Liver (tissue), 3 donors: ENCODE measurements at regions not wholly inside any gene's neighbourhood (a gene's known extent, or its start where the extent isn't known, plus 50 kb on each side); places are given as distances from the start of the nearest gene placed in this dataset.

Experiments
- CTCF ChIP-seq: fragments of 150-350 bp; IDR thresholded peaks from 2 replicates; pipeline ENCODE4 v1.5.1; 2017; ENCODE audit warnings: improper control_type of control experiment, low read depth, low read length; ENCODE audit not compliant: missing input control
- GABPA ChIP-seq, 2 donors: IDR thresholded peaks in 1 of 2; conservative IDR thresholded peaks in 1 of 2; 2 replicates each; pipeline ENCODE4 v1.6.1; 2016; ENCODE audit warnings: antibody characterized with exemption in 2 of 2, mild to moderate bottlenecking in 1 of 2, moderate library complexity in 1 of 2
- JUND ChIP-seq, 2 donors: IDR thresholded peaks; 2 replicates each; pipeline ENCODE4 v1.6.1; 2016; ENCODE audit warnings: antibody characterized with exemption in 2 of 2
- MAX ChIP-seq: IDR thresholded peaks from 2 replicates; pipeline ENCODE4 v1.6.1; 2016; ENCODE audit warnings: antibody characterized with exemption
- RXRA ChIP-seq, 2 donors: IDR thresholded peaks; 2 replicates each; pipeline ENCODE4 v1.6.1; 2017 to 2018; ENCODE audit warnings: antibody characterized with exemption in 2 of 2, mild to moderate bottlenecking in 1 of 2
- ZBTB33 ChIP-seq: IDR thresholded peaks from 2 replicates; pipeline ENCODE4 v1.6.1; 2016; ENCODE audit warnings: antibody characterized with exemption
- donor health status: healthy.
- donor health status: healthy.

- TF ChIP-seq CTCF: no peak
- TF ChIP-seq ZBTB33: no peak
- TF ChIP-seq MAX: no peak
- no peak for TF ChIP-seq JUND (IDR thresholded peaks at IDR 0.05)
- TF ChIP-seq RXRA (IDR thresholded peaks at IDR 0.05): no peak
- TF ChIP-seq GABPA (IDR thresholded peaks at IDR 0.05 in 1 of 2, conservative IDR thresholded peaks at IDR 0.05 in 1 of 2): no peak
These were observed 342.1 kb upstream of the CTSO start for GRCh38 chr4:156295676-156296195.
